ENCODE measurements at regions not wholly inside any gene's neighbourhood (a gene's known extent, or its start where the extent isn't known, plus 50 kb on each side); places are given as distances from the start of the nearest gene placed in this dataset.
"Not testable (repeated sequence)": the region's sequence is repeated elsewhere in the genome, so short reads cannot be mapped to it uniquely, and the experiment has no call there.

- no peak for FAIRE-seq
- DNase-seq (ENCODE audit: insufficient read length, low spot score) = no peak
These were observed 172.6 kb upstream of the KCNG1 start for GRCh38 chr20:51195419-51195901.

GRCh38 chr20:51193066-51193772 lies 170.3 kb upstream of the KCNG1 start:
- no peak for FAIRE-seq
- no peak for DNase-seq (ENCODE audit: insufficient read length, low spot score)

GRCh38 chr20:51190783-51191180 lies 167.9 kb upstream of the KCNG1 start:
- DNase-seq (ENCODE audit: insufficient read length, low spot score) (no peak), FAIRE-seq (no peak)

GRCh38 chr20:51189814-51190782 lies 167.2 kb upstream of the KCNG1 start:
- DNase-seq (ENCODE audit: insufficient read length, low spot score) (no peak), FAIRE-seq (no peak)

GRCh38 chr20:51188941-51189340 lies 166.0 kb upstream of the KCNG1 start:
- DNase-seq (ENCODE audit: insufficient read length, low spot score) = no peak
- no peak for FAIRE-seq

- no peak for DNase-seq (ENCODE audit: insufficient read length, low spot score)
- no peak for FAIRE-seq
These were observed 164.4 kb upstream of the KCNG1 start for GRCh38 chr20:51187261-51187660.

GRCh38 chr20:51185861-51186260 lies 163.0 kb upstream of the KCNG1 start:
- FAIRE-seq = no peak

GRCh38 chr20:51185277-51185676 lies 162.4 kb upstream of the KCNG1 start:
- no peak for DNase-seq (ENCODE audit: insufficient read length, low spot score)
- FAIRE-seq = no peak

More at GRCh38 chr20:51185861-51186260, 163.0 kb upstream of the KCNG1 start:
- no peak for DNase-seq (ENCODE audit: insufficient read length, low spot score)

- DNase-seq (ENCODE audit: insufficient read length, low spot score) (no peak), FAIRE-seq (no peak)
These were observed 161.4 kb upstream of the KCNG1 start for GRCh38 chr20:51184289-51184688.

GRCh38 chr20:51183451-51183850 lies 160.5 kb upstream of the KCNG1 start:
- DNase-seq (ENCODE audit: insufficient read length, low spot score) (no peak), FAIRE-seq (no peak)

GRCh38 chr20:51182571-51182970 lies 159.7 kb upstream of the KCNG1 start:
- DNase-seq (ENCODE audit: insufficient read length, low spot score) = no peak
- FAIRE-seq = no peak

GRCh38 chr20:51178153-51178552 lies 155.2 kb upstream of the KCNG1 start:
- no peak for DNase-seq (ENCODE audit: insufficient read length, low spot score)
- no peak for FAIRE-seq

- FAIRE-seq (no peak), DNase-seq (ENCODE audit: insufficient read length, low spot score) (no peak)
These were observed 154.0 kb upstream of the KCNG1 start for GRCh38 chr20:51176876-51177275.

GRCh38 chr20:51176446-51176845 lies 153.5 kb upstream of the KCNG1 start:
- FAIRE-seq = no peak

GRCh38 chr20:51175724-51176123 lies 152.8 kb upstream of the KCNG1 start:
- FAIRE-seq (no peak), DNase-seq (ENCODE audit: insufficient read length, low spot score) (no peak)

More at GRCh38 chr20:51176446-51176845, 153.5 kb upstream of the KCNG1 start:
- DNase-seq (ENCODE audit: insufficient read length, low spot score) = no peak

GRCh38 chr20:51175156-51175555 lies 152.2 kb upstream of the KCNG1 start:
- no peak for DNase-seq (ENCODE audit: insufficient read length, low spot score)
- no peak for FAIRE-seq

- FAIRE-seq (no peak), DNase-seq (ENCODE audit: insufficient read length, low spot score) (no peak)
These were observed 151.6 kb upstream of the KCNG1 start for GRCh38 chr20:51174536-51174935.

GRCh38 chr20:51172558-51173428 lies 149.9 kb upstream of the KCNG1 start:
- FAIRE-seq (no peak), DNase-seq (ENCODE audit: insufficient read length, low spot score) (no peak)

- DNase-seq (ENCODE audit: insufficient read length, low spot score) = no peak
- FAIRE-seq = no peak
These were observed 148.2 kb upstream of the KCNG1 start for GRCh38 chr20:51171141-51171540.

GRCh38 chr20:51169813-51170212 lies 146.9 kb upstream of the KCNG1 start:
- no peak for FAIRE-seq
- no peak for DNase-seq (ENCODE audit: insufficient read length, low spot score)

- not testable (repeated sequence) for FAIRE-seq; DNase-seq (ENCODE audit: insufficient read length, low spot score)
These were observed 145.0 kb upstream of the KCNG1 start for GRCh38 chr20:51167911-51168310.
